Anterior cingulate cortex (tissue), 58 donors: ENCODE measurements at regions not wholly inside any gene's neighbourhood (a gene's known extent, or its start where the extent isn't known, plus 50 kb on each side); places are given as distances from the start of the nearest gene placed in this dataset.
"Not testable (repeated sequence)": the region's sequence is repeated elsewhere in the genome, so short reads cannot be mapped to it uniquely, and the experiment has no call there.

Experiments
- DNase-seq, 58 donors: peaks; one replicate each; lab custom pipeline; 2025; lab: John Stamatoyannopoulos, UW

- no peak for DNase-seq
Observed at GRCh38 chr2:52036853-52037252, 1004.9 kb upstream of the NRXN1 start.

- DNase-seq: no peak
Observed at GRCh38 chr2:52036024-52036423, 1004.1 kb upstream of the NRXN1 start.

- no peak for DNase-seq
Observed at GRCh38 chr2:52035391-52035790, 1003.5 kb upstream of the NRXN1 start.

GRCh38 chr2:52034706-52035105 lies 1002.8 kb upstream of the NRXN1 start:
- no peak for DNase-seq

GRCh38 chr2:52022006-52022405 lies 990.1 kb upstream of the NRXN1 start:
- DNase-seq: no peak

GRCh38 chr2:52017646-52018235 lies 985.8 kb upstream of the NRXN1 start:
- no peak for DNase-seq

GRCh38 chr2:52006821-52007366 lies 975.0 kb upstream of the NRXN1 start:
- not testable (repeated sequence) for DNase-seq

- no peak for DNase-seq
Observed at GRCh38 chr2:52000151-52000855, 968.4 kb upstream of the NRXN1 start.

GRCh38 chr2:51998890-51999289 lies 967.0 kb upstream of the NRXN1 start:
- no peak for DNase-seq

- no peak for DNase-seq
Observed at GRCh38 chr2:51997571-51997970, 965.6 kb upstream of the NRXN1 start.

- DNase-seq: no peak
Observed at GRCh38 chr2:51995293-51995692, 963.4 kb upstream of the NRXN1 start.

- DNase-seq: no peak
Observed at GRCh38 chr2:51994123-51994763, 962.3 kb upstream of the NRXN1 start.

GRCh38 chr2:51990684-51991083 lies 958.8 kb upstream of the NRXN1 start:
- no peak for DNase-seq

GRCh38 chr2:51986101-51986500 lies 954.2 kb upstream of the NRXN1 start:
- no peak for DNase-seq

GRCh38 chr2:51981783-51982182 lies 949.9 kb upstream of the NRXN1 start:
- DNase-seq: no peak

- no peak for DNase-seq
Observed at GRCh38 chr2:51976623-51977022, 944.7 kb upstream of the NRXN1 start.

GRCh38 chr2:51971136-51971535 lies 939.2 kb upstream of the NRXN1 start:
- no peak for DNase-seq

GRCh38 chr2:51969347-51969746 lies 937.4 kb upstream of the NRXN1 start:
- DNase-seq: no peak

GRCh38 chr2:51960841-51961335 lies 929.0 kb upstream of the NRXN1 start:
- DNase-seq: no peak

GRCh38 chr2:51960281-51960680 lies 928.3 kb upstream of the NRXN1 start:
- DNase-seq: no peak

- DNase-seq: no peak
Observed at GRCh38 chr2:51959696-51960095, 927.8 kb upstream of the NRXN1 start.

GRCh38 chr2:51953931-51954330 lies 922.0 kb upstream of the NRXN1 start:
- no peak for DNase-seq
